BE2C (cell line): ENCODE measurements at regions not wholly inside any gene's neighbourhood (a gene's known extent, or its start where the extent isn't known, plus 50 kb on each side); places are given as distances from the start of the nearest gene placed in this dataset.
"Not testable (repeated sequence)": the region's sequence is repeated elsewhere in the genome, so short reads cannot be mapped to it uniquely, and the experiment has no call there.

ENCODE experiments used
- DNase-seq: peaks from one replicate; pipeline ENCODE4 v3.0.0-alpha.2; 2020
- H3K27me3 ChIP-seq: fragments of 250-450 bp; sonication (Bioruptor Pico); 2 replicates; pipeline ENCODE4 v1.5.1; 2020; ENCODE audit warnings: mild to moderate bottlenecking
- H3K36me3 ChIP-seq: fragments of 250-450 bp; sonication (Bioruptor Pico); 2 replicates; pipeline ENCODE4 v1.5.1; 2020; ENCODE audit warnings: mild to moderate bottlenecking
- H3K4me1 ChIP-seq: fragments of 250-450 bp; sonication (Bioruptor Pico); 2 replicates; pipeline ENCODE4 v1.5.1; 2020
- H3K4me3 ChIP-seq: 2 replicates; pipeline ENCODE4 v1.5.1; 2011; ENCODE audit warnings: low read depth, low read length
- H3K9me3 ChIP-seq: fragments of 250-450 bp; sonication (Bioruptor Pico); 2 replicates; pipeline ENCODE4 v1.5.1; 2020
- CTCF ChIP-seq: IDR thresholded peaks from 2 replicates; pipeline ENCODE4 v1.5.1; 2012; ENCODE audit warnings: mild to moderate bottlenecking, low read depth, low read length

GRCh38 chr2:132033365-132033764 lies 128.4 kb downstream of the ANKRD30BL start:
- DNase-seq: no peak
- Histone ChIP-seq H3K9me3 (no peaks in the 10 kb centered on the region), H3K27me3 (peaks cover 4% of the 10 kb centered on the region), H3K4me1 (no peaks in the 10 kb centered on the region), H3K36me3 (no peaks in the 10 kb centered on the region), H3K4me3 (no peak overlapping the region)
- TF ChIP-seq CTCF: no peak

- not testable (repeated sequence) for H3K9me3 ChIP-seq, DNase-seq
Observed at GRCh38 chr2:132012046-132012445, 149.7 kb downstream of the ANKRD30BL start.

GRCh38 chr2:132009874-132010521 lies 151.8 kb downstream of the ANKRD30BL start:
- no peaks in the 10 kb centered on the region for H3K9me3 ChIP-seq
- DNase-seq: no peak
- no peak for TF ChIP-seq CTCF
- no peak overlapping the region for H3K4me3 ChIP-seq
- no peaks in the 10 kb centered on the region for H3K36me3 ChIP-seq
- peaks cover 8% of the 10 kb centered on the region for H3K27me3 ChIP-seq
- no peaks in the 10 kb centered on the region for H3K4me1 ChIP-seq

More at GRCh38 chr2:132012046-132012445, 149.7 kb downstream of the ANKRD30BL start:
- not testable (repeated sequence) for H3K4me3 ChIP-seq, H3K27me3 ChIP-seq, H3K36me3 ChIP-seq, H3K4me1 ChIP-seq

GRCh38 chr2:132009177-132009873 lies 152.4 kb downstream of the ANKRD30BL start:
- DNase-seq: no peak
- Histone ChIP-seq H3K27me3 (peaks cover 8% of the 10 kb centered on the region), H3K4me1 (no peaks in the 10 kb centered on the region), H3K4me3 (no peak overlapping the region), H3K9me3 (no peaks in the 10 kb centered on the region), H3K36me3 (no peaks in the 10 kb centered on the region)
- TF ChIP-seq CTCF: no peak

GRCh38 chr2:131990751-131991150 lies 171.0 kb downstream of the ANKRD30BL start:
- not testable (repeated sequence) for H3K27me3 ChIP-seq, H3K4me3 ChIP-seq, H3K36me3 ChIP-seq, H3K9me3 ChIP-seq, DNase-seq, H3K4me1 ChIP-seq

GRCh38 chr2:131966671-131967070 lies 195.1 kb downstream of the ANKRD30BL start:
- H3K36me3 ChIP-seq, H3K27me3 ChIP-seq, H3K4me1 ChIP-seq: not testable (repeated sequence)

GRCh38 chr2:131966256-131966655 lies 195.5 kb downstream of the ANKRD30BL start:
- Histone ChIP-seq H3K9me3 (no peaks in the 10 kb centered on the region), H3K27me3 (no peaks in the 10 kb centered on the region), H3K36me3 (no peaks in the 10 kb centered on the region), H3K4me3 (no peak overlapping the region), H3K4me1 (no peaks in the 10 kb centered on the region)
- no peak for DNase-seq
- no peak for TF ChIP-seq CTCF

More at GRCh38 chr2:131966671-131967070, 195.1 kb downstream of the ANKRD30BL start:
- DNase-seq, H3K9me3 ChIP-seq, H3K4me3 ChIP-seq: not testable (repeated sequence)

- H3K4me3 ChIP-seq, H3K36me3 ChIP-seq, H3K9me3 ChIP-seq, H3K4me1 ChIP-seq, H3K27me3 ChIP-seq, DNase-seq: not testable (repeated sequence)
Observed at GRCh38 chr2:131958019-131958609, 203.6 kb downstream of the ANKRD30BL start.

GRCh38 chr2:131948641-131949040 lies 213.1 kb downstream of the ANKRD30BL start:
- not testable (repeated sequence) for DNase-seq, H3K36me3 ChIP-seq, H3K27me3 ChIP-seq, H3K9me3 ChIP-seq, H3K4me3 ChIP-seq, H3K4me1 ChIP-seq

- not testable (repeated sequence) for H3K4me3 ChIP-seq, H3K4me1 ChIP-seq, H3K9me3 ChIP-seq, H3K36me3 ChIP-seq, DNase-seq, H3K27me3 ChIP-seq
Observed at GRCh38 chr2:131923287-131923686, 238.5 kb downstream of the ANKRD30BL start.

- not testable (repeated sequence) for H3K4me1 ChIP-seq, H3K4me3 ChIP-seq, H3K36me3 ChIP-seq, H3K27me3 ChIP-seq, DNase-seq, H3K9me3 ChIP-seq
Observed at GRCh38 chr2:131922854-131923253, 238.9 kb downstream of the ANKRD30BL start.
